Kidney glomerular epithelial cell (primary cell): ENCODE measurements at regions not wholly inside any gene's neighbourhood (a gene's known extent, or its start where the extent isn't known, plus 50 kb on each side); places are given as distances from the start of the nearest gene placed in this dataset.
"Not testable (repeated sequence)": the region's sequence is repeated elsewhere in the genome, so short reads cannot be mapped to it uniquely, and the experiment has no call there.

Experiments used
- DNase-seq: peaks from one replicate; lab custom pipeline; 2025; lab: John Stamatoyannopoulos, UW

GRCh38 chr13:100766570-100766969 is 92.0 kb upstream of the TMTC4 start:
- not testable (repeated sequence) for DNase-seq

GRCh38 chr13:100764937-100765336 is 90.3 kb upstream of the TMTC4 start:
- DNase-seq = no peak

GRCh38 chr13:100762126-100762525 is 87.5 kb upstream of the TMTC4 start:
- DNase-seq = not testable (repeated sequence)

- no peak for DNase-seq
Measured at GRCh38 chr13:100755891-100756290, 81.3 kb upstream of the TMTC4 start.

- no peak for DNase-seq
Measured at GRCh38 chr13:100754459-100754858, 79.9 kb upstream of the TMTC4 start.

- DNase-seq = no peak
Measured at GRCh38 chr13:100753376-100753775, 78.8 kb upstream of the TMTC4 start.

GRCh38 chr13:100751826-100752225 is 77.2 kb upstream of the TMTC4 start:
- no peak for DNase-seq

GRCh38 chr13:100746953-100747683 is 72.5 kb upstream of the TMTC4 start:
- no peak for DNase-seq

- DNase-seq = no peak
Measured at GRCh38 chr13:100738176-100738855, 63.7 kb upstream of the TMTC4 start.

GRCh38 chr13:100735494-100735893 is 60.9 kb upstream of the TMTC4 start:
- DNase-seq = no peak

- no peak for DNase-seq
Measured at GRCh38 chr13:100734194-100734720, 59.7 kb upstream of the TMTC4 start.

- no peak for DNase-seq
Measured at GRCh38 chr13:100733261-100733660, 58.7 kb upstream of the TMTC4 start.

- DNase-seq = no peak
Measured at GRCh38 chr13:100728201-100728600, 53.6 kb upstream of the TMTC4 start.

- no peak for DNase-seq
Measured at GRCh38 chr13:100725472-100725871, 50.9 kb upstream of the TMTC4 start.

GRCh38 chr13:100724568-100724967 is 50.0 kb upstream of the TMTC4 start:
- no peak for DNase-seq
